HepG2 (cell line): ENCODE measurements at regions not wholly inside any gene's neighbourhood (a gene's known extent, or its start where the extent isn't known, plus 50 kb on each side); places are given as distances from the start of the nearest gene placed in this dataset.

Experiments
- ARID3A ChIP-seq: IDR thresholded peaks from 2 replicates; pipeline ENCODE4 v1.6.1; 2012; ENCODE audit warnings: low read depth, low read length, improper control_type of control experiment
- ARNT ChIP-seq: fragments of 450-650 bp; IDR thresholded peaks from 2 replicates; pipeline ENCODE4 v1.6.1; 2017
- LRRFIP1 ChIP-seq: sonication (generic); formaldehyde crosslinking; conservative IDR thresholded peaks from 2 replicates; pipeline ENCODE4 v1.4.0; 2020; ENCODE audit warnings: missing genetic modification reagents
- RXRA ChIP-seq: sonication (generic); formaldehyde crosslinking; IDR thresholded peaks from 2 replicates; pipeline ENCODE4 v1.5.1; 2020; ENCODE audit warnings: missing genetic modification reagents
- ZFX ChIP-seq: sonication (generic); formaldehyde crosslinking; IDR thresholded peaks from 2 replicates; pipeline ENCODE4 v1.4.0; 2020; ENCODE audit warnings: mild to moderate bottlenecking, low read depth, missing genetic modification reagents, moderate library complexity
- ZNF281 ChIP-seq: sonication (generic); formaldehyde crosslinking; IDR thresholded peaks from 2 replicates; pipeline ENCODE4 v1.4.0; 2020; ENCODE audit warnings: missing genetic modification reagents, borderline replicate concordance
- TF ChIP-seq, protein P1 (sequence below), 2 experiments: fragments of 450-650 bp in 1 of 2; sonication (generic) in 1 of 2; formaldehyde crosslinking in 1 of 2; IDR thresholded peaks; 2 replicates each; pipeline versions ENCODE4 v1.6.1 to v1.8.0; 2016 to 2022; ENCODE audit warnings: antibody characterized with exemption in 1 of 2, mild to moderate bottlenecking in 1 of 2, missing genetic modification reagents in 1 of 2
- TF ChIP-seq, protein P2 (sequence below): sonication (generic); formaldehyde crosslinking; IDR thresholded peaks from 2 replicates; pipeline ENCODE4 v1.5.0; 2020; ENCODE audit warnings: mild to moderate bottlenecking, missing genetic modification reagents, borderline replicate concordance

GRCh38 chr3:153599685-153600084 is 437.7 kb downstream of the RAP2B start (continued):
- TF ChIP-seq, protein P1, sequence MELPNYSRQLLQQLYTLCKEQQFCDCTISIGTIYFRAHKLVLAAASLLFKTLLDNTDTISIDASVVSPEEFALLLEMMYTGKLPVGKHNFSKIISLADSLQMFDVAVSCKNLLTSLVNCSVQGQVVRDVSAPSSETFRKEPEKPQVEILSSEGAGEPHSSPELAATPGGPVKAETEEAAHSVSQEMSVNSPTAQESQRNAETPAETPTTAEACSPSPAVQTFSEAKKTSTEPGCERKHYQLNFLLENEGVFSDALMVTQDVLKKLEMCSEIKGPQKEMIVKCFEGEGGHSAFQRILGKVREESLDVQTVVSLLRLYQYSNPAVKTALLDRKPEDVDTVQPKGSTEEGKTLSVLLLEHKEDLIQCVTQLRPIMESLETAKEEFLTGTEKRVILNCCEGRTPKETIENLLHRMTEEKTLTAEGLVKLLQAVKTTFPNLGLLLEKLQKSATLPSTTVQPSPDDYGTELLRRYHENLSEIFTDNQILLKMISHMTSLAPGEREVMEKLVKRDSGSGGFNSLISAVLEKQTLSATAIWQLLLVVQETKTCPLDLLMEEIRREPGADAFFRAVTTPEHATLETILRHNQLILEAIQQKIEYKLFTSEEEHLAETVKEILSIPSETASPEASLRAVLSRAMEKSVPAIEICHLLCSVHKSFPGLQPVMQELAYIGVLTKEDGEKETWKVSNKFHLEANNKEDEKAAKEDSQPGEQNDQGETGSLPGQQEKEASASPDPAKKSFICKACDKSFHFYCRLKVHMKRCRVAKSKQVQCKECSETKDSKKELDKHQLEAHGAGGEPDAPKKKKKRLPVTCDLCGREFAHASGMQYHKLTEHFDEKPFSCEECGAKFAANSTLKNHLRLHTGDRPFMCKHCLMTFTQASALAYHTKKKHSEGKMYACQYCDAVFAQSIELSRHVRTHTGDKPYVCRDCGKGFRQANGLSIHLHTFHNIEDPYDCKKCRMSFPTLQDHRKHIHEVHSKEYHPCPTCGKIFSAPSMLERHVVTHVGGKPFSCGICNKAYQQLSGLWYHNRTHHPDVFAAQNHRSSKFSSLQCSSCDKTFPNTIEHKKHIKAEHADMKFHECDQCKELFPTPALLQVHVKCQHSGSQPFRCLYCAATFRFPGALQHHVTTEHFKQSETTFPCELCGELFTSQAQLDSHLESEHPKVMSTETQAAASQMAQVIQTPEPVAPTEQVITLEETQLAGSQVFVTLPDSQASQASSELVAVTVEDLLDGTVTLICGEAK (IDR thresholded peaks at IDR 0.05): no peak
- TF ChIP-seq, protein P1 (CRISPR knock-in tag; IDR thresholded peaks at IDR 0.05): no peak
- TF ChIP-seq, protein P2, sequence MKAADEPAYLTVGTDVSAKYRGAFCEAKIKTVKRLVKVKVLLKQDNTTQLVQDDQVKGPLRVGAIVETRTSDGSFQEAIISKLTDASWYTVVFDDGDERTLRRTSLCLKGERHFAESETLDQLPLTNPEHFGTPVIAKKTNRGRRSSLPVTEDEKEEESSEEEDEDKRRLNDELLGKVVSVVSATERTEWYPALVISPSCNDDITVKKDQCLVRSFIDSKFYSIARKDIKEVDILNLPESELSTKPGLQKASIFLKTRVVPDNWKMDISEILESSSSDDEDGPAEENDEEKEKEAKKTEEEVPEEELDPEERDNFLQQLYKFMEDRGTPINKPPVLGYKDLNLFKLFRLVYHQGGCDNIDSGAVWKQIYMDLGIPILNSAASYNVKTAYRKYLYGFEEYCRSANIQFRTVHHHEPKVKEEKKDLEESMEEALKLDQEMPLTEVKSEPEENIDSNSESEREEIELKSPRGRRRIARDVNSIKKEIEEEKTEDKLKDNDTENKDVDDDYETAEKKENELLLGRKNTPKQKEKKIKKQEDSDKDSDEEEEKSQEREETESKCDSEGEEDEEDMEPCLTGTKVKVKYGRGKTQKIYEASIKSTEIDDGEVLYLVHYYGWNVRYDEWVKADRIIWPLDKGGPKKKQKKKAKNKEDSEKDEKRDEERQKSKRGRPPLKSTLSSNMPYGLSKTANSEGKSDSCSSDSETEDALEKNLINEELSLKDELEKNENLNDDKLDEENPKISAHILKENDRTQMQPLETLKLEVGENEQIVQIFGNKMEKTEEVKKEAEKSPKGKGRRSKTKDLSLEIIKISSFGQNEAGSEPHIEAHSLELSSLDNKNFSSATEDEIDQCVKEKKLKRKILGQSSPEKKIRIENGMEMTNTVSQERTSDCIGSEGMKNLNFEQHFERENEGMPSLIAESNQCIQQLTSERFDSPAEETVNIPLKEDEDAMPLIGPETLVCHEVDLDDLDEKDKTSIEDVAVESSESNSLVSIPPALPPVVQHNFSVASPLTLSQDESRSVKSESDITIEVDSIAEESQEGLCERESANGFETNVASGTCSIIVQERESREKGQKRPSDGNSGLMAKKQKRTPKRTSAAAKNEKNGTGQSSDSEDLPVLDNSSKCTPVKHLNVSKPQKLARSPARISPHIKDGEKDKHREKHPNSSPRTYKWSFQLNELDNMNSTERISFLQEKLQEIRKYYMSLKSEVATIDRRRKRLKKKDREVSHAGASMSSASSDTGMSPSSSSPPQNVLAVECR (CRISPR knock-in tag): no peak
- TF ChIP-seq ZFX (CRISPR knock-in tag) (no peak), LRRFIP1 (no peak), ARID3A (0 out of 2 replicates have a peak, but pooled peaks have one; percentile 48), ARNT (no peak), ZNF281 (CRISPR knock-in tag) (no peak), RXRA (no peak)
